MM.1S (cell line): ENCODE measurements at regions not wholly inside any gene's neighbourhood (a gene's known extent, or its start where the extent isn't known, plus 50 kb on each side); places are given as distances from the start of the nearest gene placed in this dataset.

Experiments used
- DNase-seq: peaks from one replicate; pipeline ENCODE4 v3.0.0-alpha.2; 2015
- H2AFZ ChIP-seq: fragments of 300-600 bp; sonication (generic); 2 replicates; pipeline ENCODE4 v1.6.0; 2016; ENCODE audit warnings: antibody characterized with exemption, low read length
- H3F3A ChIP-seq: fragments of 300-600 bp; sonication (generic); 2 replicates; pipeline ENCODE4 v1.6.1; 2016; ENCODE audit warnings: mild to moderate bottlenecking, antibody characterized with exemption, low read length, moderate library complexity, mixed read lengths; ENCODE audit not compliant: insufficient read depth
- H3K27ac ChIP-seq: fragments of 300-600 bp; sonication (generic); 2 replicates; pipeline ENCODE4 v1.5.1; 2016; ENCODE audit warnings: mild to moderate bottlenecking, low read length
- H3K27me3 ChIP-seq: fragments of 300-600 bp; sonication (generic); replicated peaks from 2 replicates; pipeline ENCODE4 v1.6.0; 2016; ENCODE audit warnings: low read length; ENCODE audit not compliant: insufficient read depth
- H3K36me3 ChIP-seq: fragments of 300-600 bp; sonication (generic); replicated peaks from 2 replicates; pipeline ENCODE4 v1.6.1; 2016; ENCODE audit warnings: mild to moderate bottlenecking, low read length, mixed read lengths; ENCODE audit not compliant: insufficient read depth
- H3K4me1 ChIP-seq: fragments of 300-600 bp; sonication (generic); 2 replicates; pipeline ENCODE4 v1.6.1; 2016; ENCODE audit warnings: low read length, mixed read lengths
- H3K4me2 ChIP-seq: fragments of 300-600 bp; sonication (generic); 2 replicates; pipeline ENCODE4 v1.6.0; 2016; ENCODE audit warnings: low read depth, low read length
- H3K4me3 ChIP-seq: fragments of 300-600 bp; sonication (generic); 2 replicates; pipeline ENCODE4 v1.5.1; 2016; ENCODE audit warnings: low read length, mixed read lengths
- H3K79me2 ChIP-seq: fragments of 300-600 bp; sonication (generic); 2 replicates; pipeline ENCODE4 v1.6.1; 2016; ENCODE audit warnings: mixed run types, low read length, mixed read lengths
- H3K9ac ChIP-seq: fragments of 300-600 bp; sonication (generic); 2 replicates; pipeline ENCODE4 v1.6.1; 2016; ENCODE audit warnings: low read length, mixed read lengths
- H3K9me2 ChIP-seq: fragments of 300-600 bp; sonication (generic); replicated peaks from 2 replicates; pipeline ENCODE4 v1.6.1; 2016; ENCODE audit warnings: mild to moderate bottlenecking, low read length, mixed read lengths; ENCODE audit not compliant: insufficient read depth
- H3K9me3 ChIP-seq: fragments of 300-600 bp; sonication (generic); replicated peaks from 2 replicates; pipeline ENCODE4 v1.6.1; 2016; ENCODE audit warnings: mild to moderate bottlenecking, low read length, mixed read lengths; ENCODE audit not compliant: insufficient read depth
- H4K20me1 ChIP-seq: fragments of 300-600 bp; sonication (generic); 2 replicates; pipeline ENCODE4 v1.6.1; 2016; ENCODE audit warnings: mild to moderate bottlenecking, low read length, moderate library complexity, mixed read lengths; ENCODE audit not compliant: insufficient read depth
- EZH2 ChIP-seq: fragments of 300-600 bp; sonication (generic); optimal IDR thresholded peaks from 2 replicates; pipeline ENCODE3; 2017; ENCODE audit warnings: low read depth, mild to moderate bottlenecking, antibody characterized with exemption, low read length, mixed read lengths
- EZH2phosphoT487 ChIP-seq: fragments of 300-600 bp; sonication (generic); IDR thresholded peaks from 2 replicates; pipeline ENCODE4 v1.6.1; 2018; ENCODE audit warnings: antibody characterized with exemption, low read length
- TF ChIP-seq, protein P1 (sequence below): fragments of 300-600 bp; sonication (generic); IDR thresholded peaks from 2 replicates; pipeline ENCODE4 v1.5.1; 2016; ENCODE audit warnings: antibody characterized with exemption, low read length, mixed read lengths

DNA sequence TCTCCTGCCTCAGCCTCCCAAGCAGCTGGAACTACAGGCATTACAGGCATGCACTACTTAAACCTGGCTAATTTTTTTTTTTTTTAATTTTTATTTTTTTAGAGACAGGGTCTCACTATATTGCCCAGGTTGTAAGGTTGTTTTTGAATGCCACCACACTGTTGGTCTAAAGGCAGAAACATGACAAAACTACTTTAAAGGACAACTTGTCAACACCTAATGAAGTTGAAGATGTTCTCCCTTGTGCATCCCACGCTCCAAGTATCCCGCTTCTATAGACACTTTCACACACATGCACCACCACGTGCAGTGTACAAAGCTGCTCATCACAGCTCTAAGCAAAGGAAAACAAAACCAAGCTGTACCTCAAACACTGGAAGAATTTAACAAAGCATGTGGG is 226.4 kb downstream of the FGFR2 start:
- no peaks in the 10 kb centered on the region for H3K9me2 ChIP-seq
- H3K36me3 ChIP-seq: no peaks in the 10 kb centered on the region
- H3K27ac ChIP-seq: no peak overlapping the region
- H3K4me1 ChIP-seq: peaks cover 24% of the 10 kb centered on the region
- H3K4me3 ChIP-seq: no peak overlapping the region
- H3K9ac ChIP-seq: no peak overlapping the region
- no peaks in the 10 kb centered on the region for H3K79me2 ChIP-seq
- no peak overlapping the region for H3K4me2 ChIP-seq
- H4K20me1 ChIP-seq: no peaks in the 10 kb centered on the region
- no peaks in the 10 kb centered on the region for H3K27me3 ChIP-seq
- no peaks in the 10 kb centered on the region for H3K9me3 ChIP-seq
- H2AFZ ChIP-seq: no peak overlapping the region
- DNase-seq: no peak
- peaks cover 10% of the 10 kb centered on the region; the same call in 1 of the 2 replicates for H3F3A ChIP-seq
- no peak for TF ChIP-seq EZH2
- TF ChIP-seq, protein P1, sequence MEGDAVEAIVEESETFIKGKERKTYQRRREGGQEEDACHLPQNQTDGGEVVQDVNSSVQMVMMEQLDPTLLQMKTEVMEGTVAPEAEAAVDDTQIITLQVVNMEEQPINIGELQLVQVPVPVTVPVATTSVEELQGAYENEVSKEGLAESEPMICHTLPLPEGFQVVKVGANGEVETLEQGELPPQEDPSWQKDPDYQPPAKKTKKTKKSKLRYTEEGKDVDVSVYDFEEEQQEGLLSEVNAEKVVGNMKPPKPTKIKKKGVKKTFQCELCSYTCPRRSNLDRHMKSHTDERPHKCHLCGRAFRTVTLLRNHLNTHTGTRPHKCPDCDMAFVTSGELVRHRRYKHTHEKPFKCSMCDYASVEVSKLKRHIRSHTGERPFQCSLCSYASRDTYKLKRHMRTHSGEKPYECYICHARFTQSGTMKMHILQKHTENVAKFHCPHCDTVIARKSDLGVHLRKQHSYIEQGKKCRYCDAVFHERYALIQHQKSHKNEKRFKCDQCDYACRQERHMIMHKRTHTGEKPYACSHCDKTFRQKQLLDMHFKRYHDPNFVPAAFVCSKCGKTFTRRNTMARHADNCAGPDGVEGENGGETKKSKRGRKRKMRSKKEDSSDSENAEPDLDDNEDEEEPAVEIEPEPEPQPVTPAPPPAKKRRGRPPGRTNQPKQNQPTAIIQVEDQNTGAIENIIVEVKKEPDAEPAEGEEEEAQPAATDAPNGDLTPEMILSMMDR: no peak
- no peak for TF ChIP-seq EZH2phosphoT487

DNA sequence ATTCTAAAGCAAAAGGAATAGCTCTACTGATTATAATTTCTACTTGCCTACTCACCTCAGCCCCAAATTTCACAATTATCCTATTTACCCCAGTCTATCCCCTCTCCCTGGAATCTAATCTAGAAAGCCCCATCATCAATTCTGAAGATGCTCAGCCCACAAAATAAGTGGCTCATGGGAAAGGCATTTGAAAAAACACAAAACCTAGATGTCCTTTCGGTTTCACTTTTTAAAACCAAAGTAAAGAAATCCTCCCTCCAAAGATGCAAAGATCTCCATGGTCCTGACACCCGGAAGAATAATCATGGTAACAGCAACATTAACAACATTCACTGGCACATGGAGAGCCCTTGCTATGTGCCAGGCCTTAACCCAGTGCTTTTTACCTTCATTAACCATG is 224.8 kb downstream of the FGFR2 start:
- Histone ChIP-seq H2AFZ (peak overlapping the region; percentile 64), H3K4me3 (no peak overlapping the region), H3K4me2 (peak overlapping the region; percentile 40), H3K9me2 (no peaks in the 10 kb centered on the region), H3K27me3 (no peaks in the 10 kb centered on the region), H3K4me1 (peaks cover 14% of the 10 kb centered on the region), H3F3A (peaks cover 8% of the 10 kb centered on the region; the same call in 1 of the 2 replicates), H3K79me2 (no peaks in the 10 kb centered on the region), H3K27ac (no peak overlapping the region), H3K9ac (no peak overlapping the region), H3K36me3 (no peaks in the 10 kb centered on the region), H4K20me1 (no peaks in the 10 kb centered on the region), H3K9me3 (no peaks in the 10 kb centered on the region)
- DNase-seq: peak; percentile 40
- TF ChIP-seq EZH2 (no peak), EZH2phosphoT487 (no peak)
- TF ChIP-seq, protein P1: no peak

DNA sequence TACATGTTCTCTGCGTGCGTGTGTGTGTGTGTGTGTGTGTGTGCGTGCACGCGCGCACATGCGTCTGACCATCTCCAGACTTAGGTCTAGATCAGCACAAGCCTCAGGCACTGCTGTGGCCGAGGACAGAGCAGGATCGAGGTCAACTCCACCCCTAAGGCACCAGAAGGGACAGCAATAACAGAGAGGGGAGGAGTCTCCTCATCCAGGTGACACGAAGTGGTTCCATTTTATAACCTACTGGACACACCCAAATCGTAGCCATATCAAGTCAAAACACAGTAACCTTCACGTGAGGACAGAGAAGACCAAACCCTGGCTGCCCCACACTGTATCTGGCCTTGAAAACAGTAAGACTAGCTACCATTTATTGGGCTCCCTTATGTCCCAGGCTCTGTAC is 224.1 kb downstream of the FGFR2 start:
- peaks cover 9% of the 10 kb centered on the region for H3K4me1 ChIP-seq
- DNase-seq: no peak
- H4K20me1 ChIP-seq: no peaks in the 10 kb centered on the region
- no peak overlapping the region for H2AFZ ChIP-seq
- no peaks in the 10 kb centered on the region for H3K36me3 ChIP-seq
- no peaks in the 10 kb centered on the region for H3K9me2 ChIP-seq
- no peak overlapping the region for H3K4me3 ChIP-seq
- no peaks in the 10 kb centered on the region for H3K79me2 ChIP-seq
- H3K9me3 ChIP-seq: no peaks in the 10 kb centered on the region
- no peak overlapping the region for H3K9ac ChIP-seq
- H3K27me3 ChIP-seq: no peaks in the 10 kb centered on the region
- no peak overlapping the region for H3K27ac ChIP-seq
- no peak for TF ChIP-seq EZH2
- TF ChIP-seq EZH2phosphoT487: no peak
- TF ChIP-seq, protein P1: no peak
- H3K4me2 ChIP-seq: no peak overlapping the region
- H3F3A ChIP-seq: 0 out of 2 replicates have a peak, but pooled peaks cover under 1% of the 10 kb centered on the region
